GM10847 (cell line): ENCODE measurements at regions not wholly inside any gene's neighbourhood (a gene's known extent, or its start where the extent isn't known, plus 50 kb on each side); places are given as distances from the start of the nearest gene placed in this dataset.

Experiments
- POLR2A ChIP-seq: IDR thresholded peaks from 2 replicates; pipeline ENCODE4 v1.6.1; 2011; ENCODE audit not compliant: insufficient read length; ENCODE audit errors: extremely low read depth

- no peak for TF ChIP-seq POLR2A
These were observed 365.7 kb downstream of the SEC14L1 start for GRCh38 chr17:77506371-77506991.

- no peak for TF ChIP-seq POLR2A
These were observed 366.5 kb downstream of the SEC14L1 start for GRCh38 chr17:77507111-77507885.

- no peak for TF ChIP-seq POLR2A
These were observed 367.4 kb downstream of the SEC14L1 start for GRCh38 chr17:77508047-77508715.

GRCh38 chr17:77509089-77509488 is 368.3 kb downstream of the SEC14L1 start:
- no peak for TF ChIP-seq POLR2A

GRCh38 chr17:77509599-77509998 is 368.8 kb downstream of the SEC14L1 start:
- TF ChIP-seq POLR2A = no peak

GRCh38 chr17:77510133-77510796 is 369.5 kb downstream of the SEC14L1 start:
- TF ChIP-seq POLR2A = no peak

- TF ChIP-seq POLR2A = no peak
These were observed 370.8 kb downstream of the SEC14L1 start for GRCh38 chr17:77511514-77512061.

GRCh38 chr17:77512062-77512946 is 371.5 kb downstream of the SEC14L1 start:
- TF ChIP-seq POLR2A = no peak

- no peak for TF ChIP-seq POLR2A
These were observed 372.3 kb downstream of the SEC14L1 start for GRCh38 chr17:77513045-77513444.

GRCh38 chr17:77515227-77515626 is 374.5 kb downstream of the SEC14L1 start:
- TF ChIP-seq POLR2A = no peak

- no peak for TF ChIP-seq POLR2A
These were observed 376.1 kb downstream of the SEC14L1 start for GRCh38 chr17:77516902-77517301.

GRCh38 chr17:77521076-77521475 is 380.3 kb downstream of the SEC14L1 start:
- no peak for TF ChIP-seq POLR2A

- TF ChIP-seq POLR2A = no peak
These were observed 382.8 kb downstream of the SEC14L1 start for GRCh38 chr17:77523540-77523939.

- no peak for TF ChIP-seq POLR2A
These were observed 385.5 kb downstream of the SEC14L1 start for GRCh38 chr17:77526259-77526711.
